SU-DHL-6 (cell line): ENCODE measurements at regions not wholly inside any gene's neighbourhood (a gene's known extent, or its start where the extent isn't known, plus 50 kb on each side); places are given as distances from the start of the nearest gene placed in this dataset.
"Not testable (repeated sequence)": the region's sequence is repeated elsewhere in the genome, so short reads cannot be mapped to it uniquely, and the experiment has no call there.

Experiments
- H2AFZ ChIP-seq: fragments of 200-600 bp; sonication (generic); 2 replicates; pipeline ENCODE4 v1.6.1; 2014; ENCODE audit warnings: low read depth, mild to moderate bottlenecking, moderate library complexity, mixed read lengths, antibody characterized with exemption, low read length; ENCODE audit not compliant: severe bottlenecking
- H3F3A ChIP-seq: fragments of 200-600 bp; shearing (Covaris generic); 2 replicates; pipeline ENCODE4 v1.6.0; 2016; ENCODE audit warnings: antibody characterized with exemption, mild to moderate bottlenecking; ENCODE audit not compliant: insufficient read depth
- H3K27ac ChIP-seq: fragments of 200-600 bp; sonication (generic); 2 replicates; pipeline ENCODE4 v1.5.1; 2016; ENCODE audit warnings: low read depth, mild to moderate bottlenecking, low read length, moderate library complexity, mixed read lengths
- H3K27me3 ChIP-seq: fragments of 200-600 bp; sonication (generic), shearing (Covaris generic); 2 replicates; pipeline ENCODE4 v1.6.0; 2014; ENCODE audit warnings: mild to moderate bottlenecking, low read length
- H3K36me3 ChIP-seq: fragments of 200-600 bp; sonication (generic); 2 replicates; pipeline ENCODE4 v1.6.1; 2014; ENCODE audit warnings: mild to moderate bottlenecking, low read length, mixed read lengths
- H3K4me2 ChIP-seq: fragments of 300-600, 200-600 bp; shearing (Covaris generic), sonication (generic); 2 replicates; pipeline ENCODE4 v1.6.0; 2014; ENCODE audit warnings: low read length, low read depth, mild to moderate bottlenecking; ENCODE audit not compliant: poor library complexity, severe bottlenecking
- H3K4me3 ChIP-seq: fragments of 200-600 bp; sonication (generic); 2 replicates; pipeline ENCODE4 v1.5.1; 2014; ENCODE audit warnings: antibody characterized with exemption, low read length, mild to moderate bottlenecking, mixed read lengths; ENCODE audit not compliant: insufficient read depth, poor library complexity, severe bottlenecking
- H3K79me2 ChIP-seq: fragments of 200-600 bp; sonication (generic); 2 replicates; pipeline ENCODE4 v1.6.1; 2014; ENCODE audit warnings: mild to moderate bottlenecking, low read length, moderate library complexity; ENCODE audit not compliant: insufficient read depth
- H3K9ac ChIP-seq: fragments of 200-600 bp; sonication (generic); 2 replicates; pipeline ENCODE4 v1.7.0; 2014; ENCODE audit warnings: mild to moderate bottlenecking, low read length
- H3K9me2 ChIP-seq: fragments of 200-600 bp; sonication (generic); replicated peaks from 2 replicates; pipeline ENCODE4 v1.6.1; 2014; ENCODE audit warnings: low read length; ENCODE audit not compliant: insufficient read depth
- H3K9me3 ChIP-seq: fragments of 200-600 bp; sonication (generic); 2 replicates; pipeline ENCODE4 v1.6.1; 2014; ENCODE audit warnings: low read length, mixed read lengths; ENCODE audit not compliant: insufficient read depth
- H4K20me1 ChIP-seq: fragments of 200-600 bp; sonication (generic); 2 replicates; pipeline ENCODE4 v1.6.1; 2014; ENCODE audit warnings: low read depth, mild to moderate bottlenecking, antibody characterized with exemption, low read length, moderate library complexity, mixed read lengths
- CTCF ChIP-seq: fragments of 200-600 bp; sonication (generic); IDR thresholded peaks from one replicate; pipeline ENCODE4 v1.5.1; 2017; ENCODE audit warnings: antibody characterized with exemption, mild to moderate bottlenecking, low read length, moderate library complexity; ENCODE audit not compliant: insufficient read depth, poor library complexity, severe bottlenecking
- EZH2phosphoT487 ChIP-seq: fragments of 200-600 bp; sonication (generic), shearing (Covaris generic); conservative IDR thresholded peaks from 2 replicates; pipeline ENCODE4 v1.6.1; 2018; ENCODE audit warnings: mild to moderate bottlenecking, antibody characterized with exemption, low read length, moderate library complexity, mixed read lengths

- Histone ChIP-seq H4K20me1 (no peaks in the 10 kb centered on the region), H3F3A (no peaks in the 10 kb centered on the region), H3K4me3 (no peak overlapping the region), H2AFZ (no peak overlapping the region), H3K9me2 (no peaks in the 10 kb centered on the region), H3K36me3 (no peaks in the 10 kb centered on the region), H3K4me2 (no peak overlapping the region), H3K79me2 (no peaks in the 10 kb centered on the region), H3K9me3 (no peaks in the 10 kb centered on the region), H3K27ac (no peak overlapping the region), H3K27me3 (no peaks in the 10 kb centered on the region), H3K9ac (no peak overlapping the region)
- TF ChIP-seq CTCF (no peak), EZH2phosphoT487 (no peak)
Observed at GRCh38 chr13:76250211-76250610, 614.1 kb downstream of the LMO7 start.

- Histone ChIP-seq H2AFZ (no peak overlapping the region), H3K4me2 (no peak overlapping the region), H3K9me2 (no peaks in the 10 kb centered on the region), H3K9ac (no peak overlapping the region), H4K20me1 (no peaks in the 10 kb centered on the region), H3K27me3 (0 out of 2 replicates have a peak, but pooled peaks cover 3% of the 10 kb centered on the region), H3F3A (no peaks in the 10 kb centered on the region), H3K27ac (no peak overlapping the region), H3K9me3 (no peaks in the 10 kb centered on the region), H3K36me3 (no peaks in the 10 kb centered on the region), H3K79me2 (no peaks in the 10 kb centered on the region), H3K4me3 (no peak overlapping the region)
- TF ChIP-seq CTCF (no peak), EZH2phosphoT487 (no peak)
Observed at GRCh38 chr13:76245920-76246319, 609.8 kb downstream of the LMO7 start.

- Histone ChIP-seq H3K4me2 (no peak overlapping the region), H3K36me3 (no peaks in the 10 kb centered on the region), H2AFZ (no peak overlapping the region), H4K20me1 (no peaks in the 10 kb centered on the region), H3F3A (no peaks in the 10 kb centered on the region), H3K4me3 (no peak overlapping the region), H3K9ac (no peak overlapping the region), H3K27me3 (0 out of 2 replicates have a peak, but pooled peaks cover 3% of the 10 kb centered on the region), H3K79me2 (no peaks in the 10 kb centered on the region), H3K27ac (no peak overlapping the region), H3K9me3 (no peaks in the 10 kb centered on the region), H3K9me2 (no peaks in the 10 kb centered on the region)
- no peak for TF ChIP-seq EZH2phosphoT487
- no peak for TF ChIP-seq CTCF
Observed at GRCh38 chr13:76245211-76245610, 609.1 kb downstream of the LMO7 start.

GRCh38 chr13:76243120-76243519, 607.0 kb downstream of the LMO7 start:
- not testable (repeated sequence) for H2AFZ ChIP-seq, H3K27ac ChIP-seq, H3F3A ChIP-seq, H3K9me3 ChIP-seq, H3K36me3 ChIP-seq, H4K20me1 ChIP-seq, H3K9me2 ChIP-seq, H3K79me2 ChIP-seq, H3K27me3 ChIP-seq, H3K9ac ChIP-seq, H3K4me2 ChIP-seq, H3K4me3 ChIP-seq
